Neural crest cell (in vitro differentiated cells): ENCODE measurements at regions not wholly inside any gene's neighbourhood (a gene's known extent, or its start where the extent isn't known, plus 50 kb on each side); places are given as distances from the start of the nearest gene placed in this dataset.

Source experiments
- DNase-seq: peaks from one replicate; pipeline ENCODE4 v3.0.0; 2021; ENCODE audit warnings: low read depth, mixed read lengths, low spot score
- H3K27ac Mint-ChIP-seq: one replicate; pipeline ENCODE4 v1.8.0; 2021; ENCODE audit warnings: mild to moderate bottlenecking, mixed read lengths; ENCODE audit not compliant: unreplicated experiment
- H3K27me3 Mint-ChIP-seq: 2 replicates; pipeline ENCODE4 v1.8.0; 2021; ENCODE audit warnings: low read depth, mild to moderate bottlenecking, mixed read lengths
- H3K36me3 Mint-ChIP-seq: 2 replicates; pipeline ENCODE4 v1.8.0; 2021; ENCODE audit warnings: low read depth, mild to moderate bottlenecking, mixed read lengths
- H3K4me1 Mint-ChIP-seq: 2 replicates; pipeline ENCODE4 v1.8.0; 2021; ENCODE audit warnings: mixed read lengths
- H3K4me3 Mint-ChIP-seq: one replicate; pipeline ENCODE4 v1.8.0; 2021; ENCODE audit warnings: mild to moderate bottlenecking, mixed read lengths
- H3K9me3 Mint-ChIP-seq: 2 replicates; pipeline ENCODE4 v1.8.0; 2021; ENCODE audit warnings: mixed read lengths
- TF ChIP-seq, protein P1 (sequence below): fragments of 200-600 bp; sonication (generic); conservative IDR thresholded peaks from 2 replicates; pipeline ENCODE4 v1.5.0; 2021; ENCODE audit warnings: antibody characterized with exemption, mild to moderate bottlenecking

DNA sequence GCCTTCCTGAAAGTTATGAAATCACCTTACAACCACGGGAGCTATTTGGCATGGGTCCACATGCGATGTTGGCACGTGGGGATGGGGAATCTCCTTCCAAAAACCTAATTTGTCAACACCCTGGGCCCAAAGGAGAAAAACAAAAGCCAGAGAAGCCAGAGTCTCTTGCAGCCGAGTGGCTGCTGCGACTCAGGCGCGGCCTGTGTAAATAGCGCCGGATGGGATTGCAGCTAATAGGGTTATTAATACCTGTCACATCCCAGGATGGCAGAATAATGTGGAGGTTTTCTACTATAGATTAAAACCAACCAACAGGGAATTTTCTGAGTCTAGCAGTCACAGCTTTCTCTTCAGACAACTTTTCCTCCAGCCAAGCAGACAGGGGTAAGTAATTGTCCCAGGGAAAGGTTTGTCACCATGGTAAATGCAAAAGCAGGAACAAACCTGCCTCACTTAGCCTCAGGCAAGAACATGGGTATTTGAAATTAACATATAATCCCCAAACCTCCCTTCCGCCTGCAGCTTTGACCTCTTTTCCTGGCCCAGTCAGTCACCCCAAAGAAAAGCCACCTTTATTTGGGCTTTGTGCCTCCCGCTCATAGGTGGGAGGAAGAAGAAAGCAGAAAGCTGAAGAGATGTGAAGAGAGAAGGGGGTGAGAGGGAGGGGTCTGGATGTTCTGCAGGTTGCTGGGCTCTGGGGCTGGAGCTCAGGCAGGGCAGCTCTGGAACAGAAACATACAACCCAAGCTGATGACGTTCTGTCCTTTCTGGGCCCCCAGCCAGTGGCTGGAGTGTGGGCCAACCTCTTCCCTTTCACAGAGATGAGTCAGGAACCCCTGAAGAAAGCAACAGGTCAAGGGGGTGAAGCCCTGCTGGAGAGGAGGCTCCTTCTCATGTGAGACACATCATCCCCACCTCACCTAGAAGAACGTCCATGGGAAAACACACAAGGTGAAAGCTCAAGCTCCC is 376.5 kb downstream of the NXPE2 start:
- TF ChIP-seq, protein P1, sequence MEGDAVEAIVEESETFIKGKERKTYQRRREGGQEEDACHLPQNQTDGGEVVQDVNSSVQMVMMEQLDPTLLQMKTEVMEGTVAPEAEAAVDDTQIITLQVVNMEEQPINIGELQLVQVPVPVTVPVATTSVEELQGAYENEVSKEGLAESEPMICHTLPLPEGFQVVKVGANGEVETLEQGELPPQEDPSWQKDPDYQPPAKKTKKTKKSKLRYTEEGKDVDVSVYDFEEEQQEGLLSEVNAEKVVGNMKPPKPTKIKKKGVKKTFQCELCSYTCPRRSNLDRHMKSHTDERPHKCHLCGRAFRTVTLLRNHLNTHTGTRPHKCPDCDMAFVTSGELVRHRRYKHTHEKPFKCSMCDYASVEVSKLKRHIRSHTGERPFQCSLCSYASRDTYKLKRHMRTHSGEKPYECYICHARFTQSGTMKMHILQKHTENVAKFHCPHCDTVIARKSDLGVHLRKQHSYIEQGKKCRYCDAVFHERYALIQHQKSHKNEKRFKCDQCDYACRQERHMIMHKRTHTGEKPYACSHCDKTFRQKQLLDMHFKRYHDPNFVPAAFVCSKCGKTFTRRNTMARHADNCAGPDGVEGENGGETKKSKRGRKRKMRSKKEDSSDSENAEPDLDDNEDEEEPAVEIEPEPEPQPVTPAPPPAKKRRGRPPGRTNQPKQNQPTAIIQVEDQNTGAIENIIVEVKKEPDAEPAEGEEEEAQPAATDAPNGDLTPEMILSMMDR, result no peak
- peaks cover 13% of the 10 kb centered on the region for H3K9me3 Mint-ChIP-seq
- H3K27ac Mint-ChIP-seq, result no peak overlapping the region
- peaks cover 4% of the 10 kb centered on the region for H3K36me3 Mint-ChIP-seq
- no peak overlapping the region for H3K4me3 Mint-ChIP-seq
- DNase-seq, result no peak
- peaks cover 21% of the 10 kb centered on the region for H3K27me3 Mint-ChIP-seq
- peaks cover 24% of the 10 kb centered on the region for H3K4me1 Mint-ChIP-seq

DNA sequence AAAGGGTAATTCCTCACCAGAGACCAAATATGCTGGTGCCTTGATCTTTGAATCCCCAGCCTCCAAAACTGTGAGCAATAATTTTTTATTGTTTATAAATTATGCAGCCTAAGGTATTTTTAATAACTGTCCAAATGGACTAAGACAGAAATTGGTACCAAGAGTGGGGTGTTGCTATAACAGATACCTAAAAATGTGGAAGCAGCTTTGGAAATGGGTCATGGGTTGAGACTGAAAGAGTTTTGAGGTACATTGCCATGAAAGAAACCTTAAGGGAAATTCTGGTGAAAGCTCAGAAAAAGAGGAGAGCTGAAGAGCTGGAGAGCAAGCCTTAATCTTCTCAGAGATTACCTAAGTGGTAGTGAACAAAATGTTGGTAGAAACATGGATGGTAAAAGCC is 378.2 kb downstream of the NXPE2 start:
- H3K27me3 Mint-ChIP-seq, result peaks cover 7% of the 10 kb centered on the region
- TF ChIP-seq, protein P1, result no peak
- no peak overlapping the region for H3K4me3 Mint-ChIP-seq
- DNase-seq, result no peak
- no peak overlapping the region for H3K27ac Mint-ChIP-seq
- peaks cover 4% of the 10 kb centered on the region for H3K36me3 Mint-ChIP-seq
- H3K4me1 Mint-ChIP-seq, result peaks cover 9% of the 10 kb centered on the region
- peaks cover 13% of the 10 kb centered on the region for H3K9me3 Mint-ChIP-seq

DNA sequence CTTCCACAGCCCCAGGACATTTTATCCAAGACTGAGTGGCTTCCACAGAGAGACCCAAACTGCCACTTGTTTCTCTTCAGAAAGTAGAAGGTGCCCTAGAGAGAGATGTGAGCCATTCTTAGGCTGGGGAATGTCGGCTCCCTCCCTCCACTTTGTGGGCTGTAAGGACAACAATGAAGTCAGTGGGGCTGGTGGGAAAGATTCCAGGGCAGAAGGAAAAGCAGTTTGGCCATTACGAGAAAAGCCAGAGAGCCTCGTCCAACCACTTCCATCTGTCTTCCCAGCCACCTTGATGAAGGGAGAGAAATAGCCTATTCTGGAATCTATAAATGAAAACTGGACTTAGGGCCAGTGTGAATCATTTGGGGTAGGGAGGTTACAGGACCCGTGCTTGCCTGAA is 382.5 kb downstream of the NXPE2 start:
- TF ChIP-seq, protein P1, result no peak
- Mint-ChIP-seq H3K36me3 (peaks cover 4% of the 10 kb centered on the region), H3K27ac (no peak overlapping the region), H3K4me3 (no peak overlapping the region), H3K4me1 (no peaks in the 10 kb centered on the region), H3K9me3 (peaks cover 12% of the 10 kb centered on the region), H3K27me3 (peaks cover 2% of the 10 kb centered on the region)
- no peak for DNase-seq

DNA sequence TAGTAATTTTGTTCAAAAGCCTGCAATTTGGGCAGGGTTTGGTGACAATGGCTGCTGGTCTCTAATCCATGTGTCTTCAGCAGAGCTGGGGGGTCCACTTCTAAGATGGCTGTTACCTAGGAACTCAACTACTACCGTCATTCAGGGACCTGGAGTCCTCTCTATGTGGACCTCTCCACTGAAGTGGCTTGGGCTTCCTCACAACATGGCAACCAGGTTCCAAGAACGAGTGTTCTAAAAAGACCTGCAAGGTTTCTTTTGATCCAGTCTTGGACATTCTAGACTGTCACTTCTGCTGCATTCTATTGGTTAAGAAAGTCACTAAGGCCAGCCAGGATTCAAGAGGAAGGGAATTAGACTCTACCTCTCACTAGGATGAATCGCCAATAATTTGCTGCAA is 387.0 kb downstream of the NXPE2 start:
- TF ChIP-seq, protein P1, result no peak
- DNase-seq, result no peak
- no peaks in the 10 kb centered on the region for H3K9me3 Mint-ChIP-seq
- H3K4me3 Mint-ChIP-seq, result no peak overlapping the region
- no peak overlapping the region for H3K27ac Mint-ChIP-seq
- H3K4me1 Mint-ChIP-seq, result no peaks in the 10 kb centered on the region
- no peaks in the 10 kb centered on the region for H3K27me3 Mint-ChIP-seq
- no peaks in the 10 kb centered on the region for H3K36me3 Mint-ChIP-seq

DNA sequence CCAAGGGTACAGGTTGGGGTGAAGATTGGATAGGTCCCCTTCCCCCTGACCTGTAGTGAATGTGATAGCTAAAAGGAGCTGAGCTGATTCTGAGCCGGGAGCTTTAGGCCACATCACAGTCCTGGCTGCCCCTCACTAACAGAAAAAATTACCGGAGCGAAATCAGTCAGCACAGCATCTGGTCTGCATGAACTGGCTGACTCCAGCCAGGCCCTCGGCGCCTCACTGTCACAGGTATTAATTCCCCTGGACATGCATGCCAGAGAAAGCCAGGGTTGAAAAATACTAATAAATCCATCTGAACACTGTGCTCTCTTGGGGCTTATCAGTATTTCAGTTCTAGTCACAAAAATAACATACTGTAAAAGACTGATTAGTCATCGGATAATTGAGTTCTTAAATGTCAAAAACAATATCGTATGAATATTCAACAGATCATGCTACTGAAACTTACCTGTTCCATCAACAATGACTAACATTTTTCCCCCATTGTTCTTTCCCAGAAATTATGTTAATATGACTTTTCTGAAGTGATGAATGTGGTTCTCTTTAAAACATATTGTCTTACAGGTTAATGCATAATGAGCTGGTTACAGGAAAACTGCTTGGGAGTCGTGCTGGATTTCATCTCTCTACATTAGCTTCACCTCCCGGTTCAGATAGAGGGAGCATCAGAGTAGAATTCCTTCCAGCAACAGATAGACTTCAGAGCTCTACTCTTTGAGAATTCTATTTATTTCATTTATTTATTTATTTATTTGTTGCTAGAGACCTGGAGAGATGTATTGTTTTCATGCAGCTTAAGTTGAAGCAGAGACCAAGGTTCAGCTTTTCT is 387.7 kb downstream of the NXPE2 start:
- no peaks in the 10 kb centered on the region for H3K36me3 Mint-ChIP-seq
- no peaks in the 10 kb centered on the region for H3K27me3 Mint-ChIP-seq
- no peak overlapping the region for H3K4me3 Mint-ChIP-seq
- no peak for DNase-seq
- no peaks in the 10 kb centered on the region for H3K4me1 Mint-ChIP-seq
- H3K9me3 Mint-ChIP-seq, result no peaks in the 10 kb centered on the region
- TF ChIP-seq, protein P1, result no peak
- no peak overlapping the region for H3K27ac Mint-ChIP-seq
